GM12872 (cell line): ENCODE measurements at regions not wholly inside any gene's neighbourhood (a gene's known extent, or its start where the extent isn't known, plus 50 kb on each side); places are given as distances from the start of the nearest gene placed in this dataset.

Experiments used
- CTCF ChIP-seq: IDR thresholded peaks from 3 replicates; pipeline ENCODE4 v1.5.1; 2011; ENCODE audit warnings: low read depth, mild to moderate bottlenecking, low read length, moderate library complexity; ENCODE audit not compliant: insufficient read depth

DNA sequence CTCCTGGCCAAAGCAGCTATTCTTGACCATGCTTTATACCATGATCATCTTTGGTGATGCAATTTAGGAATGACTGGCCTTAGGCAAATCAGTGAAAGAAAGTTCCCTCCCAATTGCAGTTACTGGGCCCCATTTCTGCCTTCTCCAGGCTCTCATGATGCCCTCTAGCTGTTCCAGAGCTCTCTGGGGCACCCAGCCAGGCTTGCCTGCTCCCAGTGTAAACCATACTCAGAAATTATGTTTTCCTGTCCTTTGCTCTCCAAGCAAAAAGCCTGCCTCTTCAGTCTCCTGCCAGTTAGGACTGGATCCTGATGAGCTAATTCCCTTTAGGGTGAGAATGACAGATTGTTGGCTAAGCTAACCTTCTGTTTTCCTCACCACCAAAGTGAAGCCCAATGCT is 85.3 kb upstream of the RBPJ start:
- TF ChIP-seq CTCF = no peak

- no peak for TF ChIP-seq CTCF
Measured at GRCh38 chr4:26237916-26238315, 82.9 kb upstream of the RBPJ start.

- no peak for TF ChIP-seq CTCF
Measured at GRCh38 chr4:26238426-26238777, 82.4 kb upstream of the RBPJ start.

DNA sequence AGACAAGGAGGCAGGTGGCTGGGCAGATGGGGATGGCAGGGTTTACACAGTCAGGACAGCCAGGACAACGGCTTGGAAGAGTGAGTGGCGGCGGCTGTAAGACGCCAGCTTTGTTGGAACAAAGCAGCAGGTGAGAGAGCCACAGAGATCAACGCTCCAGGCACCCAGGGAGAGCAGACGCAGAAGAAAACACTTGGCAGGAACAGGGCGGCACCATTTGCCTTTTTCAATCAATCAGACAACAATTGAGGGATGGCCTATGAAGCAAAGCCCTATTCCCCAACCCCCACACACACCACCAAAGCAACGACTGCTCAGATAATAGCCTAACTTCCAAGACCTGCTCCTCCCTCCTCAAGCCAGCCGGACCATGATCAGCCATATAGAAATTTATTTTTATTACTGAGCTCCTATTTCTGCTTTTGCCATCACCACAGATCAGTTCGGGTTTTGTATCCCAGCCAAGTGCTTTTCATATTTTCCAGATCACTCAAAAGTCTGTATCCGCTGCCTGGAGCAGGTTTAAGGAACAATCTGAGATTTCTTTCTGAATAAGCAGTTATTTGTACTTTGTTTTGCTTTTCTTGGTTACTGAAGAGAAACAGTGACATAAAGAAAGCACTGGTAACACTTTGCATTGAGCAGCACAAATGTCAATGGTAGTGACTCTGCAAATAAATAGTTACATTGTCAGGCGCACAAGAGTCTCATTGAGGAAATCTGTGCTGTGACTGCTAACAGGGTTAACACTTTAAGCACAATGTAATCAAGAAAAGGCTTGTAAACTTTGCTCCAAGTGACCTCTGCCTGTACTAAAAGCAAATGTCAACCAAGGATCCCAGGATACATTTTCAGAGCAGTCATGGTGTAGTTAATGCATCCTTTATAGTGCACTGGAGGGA is 81.8 kb upstream of the RBPJ start:
- TF ChIP-seq CTCF = no peak

GRCh38 chr4:26239801-26240200 is 81.0 kb upstream of the RBPJ start:
- TF ChIP-seq CTCF = no peak

GRCh38 chr4:26241179-26241578 is 79.6 kb upstream of the RBPJ start:
- no peak for TF ChIP-seq CTCF

DNA sequence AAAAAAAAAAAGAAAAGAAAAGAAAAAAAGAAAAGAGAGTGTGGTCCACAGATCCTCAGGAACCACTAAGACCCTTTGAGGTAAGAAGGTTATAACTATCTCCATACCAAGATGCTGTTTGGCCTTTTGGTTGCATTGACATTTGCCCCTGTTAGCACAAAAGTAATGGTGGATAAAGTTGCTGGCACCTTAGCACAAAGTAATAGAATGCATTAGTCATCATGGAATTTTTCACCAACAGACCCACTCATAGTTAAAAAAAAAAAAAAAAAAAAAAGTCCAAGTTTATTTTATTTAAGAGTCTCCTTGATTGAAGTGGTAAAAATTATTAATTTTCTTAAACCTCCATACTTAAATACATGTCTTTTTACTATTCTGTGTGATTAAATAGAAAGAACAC is 78.4 kb upstream of the RBPJ start:
- TF ChIP-seq CTCF = no peak
